ENCODE measurements at regions not wholly inside any gene's neighbourhood (a gene's known extent, or its start where the extent isn't known, plus 50 kb on each side); places are given as distances from the start of the nearest gene placed in this dataset.

GRCh38 chr6:6867404-6867799 is 240.4 kb upstream of the RREB1 start:
- TF ChIP-seq, protein P1, sequence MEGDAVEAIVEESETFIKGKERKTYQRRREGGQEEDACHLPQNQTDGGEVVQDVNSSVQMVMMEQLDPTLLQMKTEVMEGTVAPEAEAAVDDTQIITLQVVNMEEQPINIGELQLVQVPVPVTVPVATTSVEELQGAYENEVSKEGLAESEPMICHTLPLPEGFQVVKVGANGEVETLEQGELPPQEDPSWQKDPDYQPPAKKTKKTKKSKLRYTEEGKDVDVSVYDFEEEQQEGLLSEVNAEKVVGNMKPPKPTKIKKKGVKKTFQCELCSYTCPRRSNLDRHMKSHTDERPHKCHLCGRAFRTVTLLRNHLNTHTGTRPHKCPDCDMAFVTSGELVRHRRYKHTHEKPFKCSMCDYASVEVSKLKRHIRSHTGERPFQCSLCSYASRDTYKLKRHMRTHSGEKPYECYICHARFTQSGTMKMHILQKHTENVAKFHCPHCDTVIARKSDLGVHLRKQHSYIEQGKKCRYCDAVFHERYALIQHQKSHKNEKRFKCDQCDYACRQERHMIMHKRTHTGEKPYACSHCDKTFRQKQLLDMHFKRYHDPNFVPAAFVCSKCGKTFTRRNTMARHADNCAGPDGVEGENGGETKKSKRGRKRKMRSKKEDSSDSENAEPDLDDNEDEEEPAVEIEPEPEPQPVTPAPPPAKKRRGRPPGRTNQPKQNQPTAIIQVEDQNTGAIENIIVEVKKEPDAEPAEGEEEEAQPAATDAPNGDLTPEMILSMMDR (IDR thresholded peaks at IDR 0.05): no peak
- TF ChIP-seq POLR2A (IDR thresholded peaks at IDR 0.05) (no peak), POLR2AphosphoS5 (IDR thresholded peaks at IDR 0.05) (no peak)

All from stomach (tissue), 4 donors.